ENCODE measurements at regions not wholly inside any gene's neighbourhood (a gene's known extent, or its start where the extent isn't known, plus 50 kb on each side); places are given as distances from the start of the nearest gene placed in this dataset.

DNA sequence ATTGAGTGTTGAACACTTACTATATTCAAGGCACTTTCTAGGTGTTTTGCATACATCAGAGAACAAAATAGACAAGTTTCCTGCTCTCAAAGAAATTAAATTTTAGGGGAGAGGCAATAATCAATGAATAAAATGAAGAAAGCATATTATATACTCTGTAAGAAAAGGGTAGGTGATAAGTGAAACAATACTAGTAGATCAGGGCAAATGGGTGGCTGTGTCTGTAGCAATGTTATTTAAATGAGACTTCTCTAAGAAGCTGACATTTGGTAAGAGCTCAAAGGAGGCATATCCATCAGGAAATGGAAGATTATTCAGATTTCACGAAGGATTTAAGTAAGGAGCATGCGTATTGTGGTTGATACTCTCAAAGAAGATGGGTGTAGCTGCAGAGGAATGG, 1291.6 kb downstream of the NSUN3 start:
- intact Hi-C loops (cut with DNase I), result no loop called here
- H3K4me1 ChIP-seq, result no peaks in the 10 kb centered on the region
- no peaks in the 10 kb centered on the region for H3K36me3 ChIP-seq
- H3K27me3 ChIP-seq, result no peaks in the 10 kb centered on the region
- no peak overlapping the region for H3K27ac ChIP-seq
- H3K9me3 ChIP-seq, result no peaks in the 10 kb centered on the region
- H3K9ac ChIP-seq (ENCODE audit: low read depth in 2 of 2, low read length in 2 of 2), result no peak overlapping the region
- H3K4me3 ChIP-seq, result no peak overlapping the region
- no peak for TF ChIP-seq CTCF (IDR thresholded peaks at IDR 0.05)
- no peak for DNase-seq

GRCh38 chr3:95356764-95357501, 1294.1 kb downstream of the NSUN3 start:
- intact Hi-C loops (cut with DNase I), result no loop called here
- no peaks in the 10 kb centered on the region for H3K36me3 ChIP-seq

GRCh38 chr3:95387242-95388021, 1324.6 kb downstream of the NSUN3 start:
- intact Hi-C loops (cut with DNase I), result no loop called here
- no peak for DNase-seq
- Histone ChIP-seq H3K9me3 (no peaks in the 10 kb centered on the region), H3K27ac (no peak overlapping the region), H3K9ac (ENCODE audit: low read depth in 2 of 2, low read length in 2 of 2) (no peak overlapping the region), H3K27me3 (no peaks in the 10 kb centered on the region), H3K4me3 (no peak overlapping the region), H3K36me3 (no peaks in the 10 kb centered on the region), H3K4me1 (no peaks in the 10 kb centered on the region)
- TF ChIP-seq CTCF (IDR thresholded peaks at IDR 0.05), result no peak

More at GRCh38 chr3:95356764-95357501, 1294.1 kb downstream of the NSUN3 start:
- no peak for TF ChIP-seq CTCF (IDR thresholded peaks at IDR 0.05)
- Histone ChIP-seq H3K27me3 (no peaks in the 10 kb centered on the region), H3K4me3 (no peak overlapping the region), H3K9ac (ENCODE audit: low read depth in 2 of 2, low read length in 2 of 2) (no peak overlapping the region), H3K27ac (no peak overlapping the region), H3K4me1 (no peaks in the 10 kb centered on the region), H3K9me3 (no peaks in the 10 kb centered on the region)
- DNase-seq, result no peak

DNA sequence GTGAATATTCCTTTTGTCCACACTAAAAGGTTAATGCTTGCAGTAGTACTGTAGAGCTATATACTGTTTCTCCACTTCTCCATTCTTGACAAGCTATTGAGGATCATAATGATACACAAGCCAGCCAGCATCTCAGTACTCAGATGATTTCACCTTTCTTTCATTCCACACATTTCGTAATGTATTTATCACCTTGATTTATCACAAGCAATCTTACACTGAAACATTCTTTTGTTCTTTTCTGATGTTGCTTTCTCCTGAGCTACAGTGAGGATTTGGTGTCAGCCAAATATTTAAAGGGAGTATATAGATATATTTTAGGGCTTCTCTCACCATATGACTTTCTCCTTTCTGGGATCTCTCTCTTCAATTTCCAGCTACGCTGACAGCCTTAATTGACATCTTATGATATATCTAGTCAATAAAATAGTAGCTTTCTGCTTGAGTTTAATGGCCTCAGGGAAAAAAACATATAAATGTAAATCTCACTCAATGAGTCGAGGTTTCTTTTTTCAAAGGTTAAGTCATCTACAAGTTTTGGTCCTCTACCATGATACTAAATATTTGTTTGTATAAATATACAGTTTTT, 1327.0 kb downstream of the NSUN3 start:
- no peak overlapping the region for H3K27ac ChIP-seq
- intact Hi-C loops (cut with DNase I), result no loop called here

More for the DNA sequence above, 1327.0 kb downstream of the NSUN3 start:
- Histone ChIP-seq H3K27me3 (no peaks in the 10 kb centered on the region), H3K9ac (ENCODE audit: low read depth in 2 of 2, low read length in 2 of 2) (no peak overlapping the region), H3K4me1 (no peaks in the 10 kb centered on the region), H3K36me3 (no peaks in the 10 kb centered on the region), H3K9me3 (no peaks in the 10 kb centered on the region), H3K4me3 (no peak overlapping the region)
- no peak for TF ChIP-seq CTCF (IDR thresholded peaks at IDR 0.05)
- no peak for DNase-seq
